H9 (cell line): ENCODE measurements at regions not wholly inside any gene's neighbourhood (a gene's known extent, or its start where the extent isn't known, plus 50 kb on each side); places are given as distances from the start of the nearest gene placed in this dataset.

Experiments
- DNase-seq: peaks from one replicate; pipeline ENCODE4 v3.0.0-alpha.2; 2017
- H2AFZ ChIP-seq: one replicate; pipeline ENCODE4 v1.6.1; 2013; ENCODE audit warnings: mild to moderate bottlenecking, low read length, control low read depth, moderate library complexity
- H2AK5ac ChIP-seq: 2 replicates; pipeline ENCODE4 v1.6.1; 2013; ENCODE audit warnings: low read length, control low read depth, mixed read lengths; ENCODE audit not compliant: insufficient read length
- H2BK120ac ChIP-seq: one replicate; pipeline ENCODE4 v1.6.1; 2013; ENCODE audit warnings: low read depth, mild to moderate bottlenecking, low read length, control low read depth, inconsistent platforms; ENCODE audit not compliant: poor library complexity, severe bottlenecking
- H2BK12ac ChIP-seq: 2 replicates; pipeline ENCODE4 v1.6.1; 2013; ENCODE audit warnings: low read length, control low read depth, mixed read lengths, low read depth; ENCODE audit not compliant: insufficient read length
- H2BK15ac ChIP-seq: 2 replicates; pipeline ENCODE4 v1.6.1; 2013; ENCODE audit warnings: low read depth, low read length, control low read depth
- H2BK20ac ChIP-seq: one replicate; pipeline ENCODE4 v1.6.1; 2013; ENCODE audit warnings: low read depth, mild to moderate bottlenecking, low read length, control low read depth, inconsistent platforms; ENCODE audit not compliant: poor library complexity, severe bottlenecking
- H2BK5ac ChIP-seq: 2 replicates; pipeline ENCODE4 v1.6.1; 2013; ENCODE audit warnings: low read length, control low read depth, mixed read lengths; ENCODE audit not compliant: insufficient read length
- H3K14ac ChIP-seq: 2 replicates; pipeline ENCODE4 v1.6.1; 2013; ENCODE audit warnings: low read length, control low read depth; ENCODE audit not compliant: insufficient read depth
- H3K18ac ChIP-seq: 2 replicates; pipeline ENCODE4 v1.6.1; 2013; ENCODE audit warnings: low read depth, mild to moderate bottlenecking, mixed read lengths, low read length, control low read depth; ENCODE audit not compliant: insufficient read length
- H3K23ac ChIP-seq: 2 replicates; pipeline ENCODE4 v1.6.1; 2013; ENCODE audit warnings: low read length, control low read depth, mixed read lengths, low read depth; ENCODE audit not compliant: insufficient read length
- H3K23me2 ChIP-seq: 2 replicates; pipeline ENCODE4 v1.6.1; 2013; ENCODE audit warnings: low read depth, mild to moderate bottlenecking, mixed read lengths, low read length, control low read depth; ENCODE audit not compliant: insufficient read length, poor library complexity, severe bottlenecking
- H3K27ac ChIP-seq: 2 replicates; pipeline ENCODE4 v1.5.1; 2013; ENCODE audit warnings: low read length, control low read depth, mixed read lengths, low read depth; ENCODE audit not compliant: insufficient read length
- H3K27me3 ChIP-seq: 2 replicates; pipeline ENCODE4 v1.6.1; 2013; ENCODE audit warnings: low read length, control low read depth, inconsistent platforms; ENCODE audit not compliant: insufficient read depth
- H3K4ac ChIP-seq: 2 replicates; pipeline ENCODE4 v1.6.1; 2013; ENCODE audit warnings: low read depth, mild to moderate bottlenecking, control low read depth, inconsistent platforms, low read length, moderate library complexity
- H3K4me1 ChIP-seq: 2 replicates; pipeline ENCODE4 v1.6.1; 2013; ENCODE audit warnings: low read length, control low read depth, inconsistent platforms; ENCODE audit not compliant: insufficient read depth
- H3K4me2 ChIP-seq: 2 replicates; pipeline ENCODE4 v1.6.1; 2013; ENCODE audit warnings: low read length, control low read depth, mixed read lengths; ENCODE audit not compliant: insufficient read length, insufficient read depth
- H3K56ac ChIP-seq: 2 replicates; pipeline ENCODE4 v1.6.1; 2013; ENCODE audit warnings: low read depth, mild to moderate bottlenecking, mixed read lengths, low read length, control low read depth; ENCODE audit not compliant: insufficient read length
- H3K79me1 ChIP-seq: 2 replicates; pipeline ENCODE4 v1.6.1; 2013; ENCODE audit warnings: low read depth, mild to moderate bottlenecking, moderate library complexity, low read length, control low read depth, inconsistent platforms; ENCODE audit not compliant: insufficient read depth, poor library complexity, severe bottlenecking
- H3K79me2 ChIP-seq: 2 replicates; pipeline ENCODE4 v1.6.1; 2013; ENCODE audit warnings: low read length, control low read depth, inconsistent platforms; ENCODE audit not compliant: insufficient read depth
- H3K9ac ChIP-seq: 2 replicates; pipeline ENCODE4 v1.6.1; 2013; ENCODE audit warnings: low read length, control low read depth, mixed read lengths; ENCODE audit not compliant: insufficient read length; ENCODE audit errors: extremely low read depth
- H3K9me3 ChIP-seq: one replicate; pipeline ENCODE4 v1.6.1; 2013; ENCODE audit warnings: low read depth, low read length, inconsistent platforms; ENCODE audit not compliant: control insufficient read depth
- H3T11ph ChIP-seq: one replicate; pipeline ENCODE4 v1.6.1; 2013; ENCODE audit warnings: mild to moderate bottlenecking, low read length, control low read depth, inconsistent platforms
- H4K20me1 ChIP-seq: one replicate; pipeline ENCODE4 v1.6.1; 2013; ENCODE audit not compliant: control insufficient read depth, insufficient read length, insufficient read depth
- H4K5ac ChIP-seq: 2 replicates; pipeline ENCODE4 v1.6.1; 2013; ENCODE audit warnings: low read depth, mild to moderate bottlenecking, mixed read lengths, low read length, control low read depth; ENCODE audit not compliant: insufficient read length
- H4K8ac ChIP-seq: replicated peaks from 2 replicates; pipeline ENCODE4 v1.6.1; 2013; ENCODE audit warnings: low read length, control low read depth, mixed read lengths, low read depth; ENCODE audit not compliant: insufficient read length
- H4K91ac ChIP-seq: 2 replicates; pipeline ENCODE4 v1.6.1; 2013; ENCODE audit warnings: low read depth, mild to moderate bottlenecking, moderate library complexity, mixed read lengths, low read length, control low read depth; ENCODE audit not compliant: insufficient read length
- H3K27ac Mint-ChIP-seq, 3 experiments: 2 replicates in 2 of 3; 3 replicates in 1 of 3; pipeline ENCODE4 v1.8.0; 2020 to 2021; ENCODE audit warnings: mixed read lengths in 3 of 3, mild to moderate bottlenecking in 1 of 3, moderate library complexity in 1 of 3
- H3K27me3 Mint-ChIP-seq: 2 replicates; pipeline ENCODE4 v1.8.0; 2021; ENCODE audit warnings: low read depth, mild to moderate bottlenecking, moderate library complexity, mixed read lengths
- H3K36me3 Mint-ChIP-seq, 3 experiments: 2 replicates in 2 of 3; 3 replicates in 1 of 3; pipeline ENCODE4 v1.8.0; 2020 to 2021; ENCODE audit warnings: low read depth in 3 of 3, mixed read lengths in 3 of 3; ENCODE audit not compliant: insufficient read depth in 1 of 3
- H3K4me1 Mint-ChIP-seq, 2 experiments: 2 replicates each; pipeline ENCODE4 v1.8.0; 2020; ENCODE audit warnings: mixed read lengths in 2 of 2
- H3K4me3 Mint-ChIP-seq, 2 experiments: 2 replicates in 1 of 2; 3 replicates in 1 of 2; pipeline ENCODE4 v1.8.0; 2020 to 2021; ENCODE audit warnings: mild to moderate bottlenecking in 2 of 2, mixed read lengths in 2 of 2, moderate library complexity in 1 of 2
- H3K9me3 Mint-ChIP-seq, 2 experiments: 2 replicates in 1 of 2; 3 replicates in 1 of 2; pipeline ENCODE4 v1.8.0; 2020; ENCODE audit warnings: mild to moderate bottlenecking in 2 of 2, mixed read lengths in 2 of 2, moderate library complexity in 1 of 2
- CTCF ChIP-seq: fragments of 200-600 bp; sonication (generic); conservative IDR thresholded peaks from 3 replicates; pipeline ENCODE4 v1.8.0; 2021; ENCODE audit warnings: antibody characterized with exemption, mild to moderate bottlenecking
- WGBS: extraction: QIAGEN DNeasy Blood & Tissue Kit; methylation state at CpG from one replicate; pipeline ENCODE4 v1.1.7; 2013; ENCODE audit warnings: missing lambda C conversion rate, low lambda C conversion rate, mixed read lengths; ENCODE audit not compliant: insufficient read length; ENCODE audit errors: extremely low coverage; 5-methylcytosine and 5-hydroxymethylcytosine counted together

- H2BK15ac ChIP-seq: no peak overlapping the region
Measured at GRCh38 chr21:8989261-8989711, 1532.1 kb upstream of the TPTE start.

More at GRCh38 chr21:8989261-8989711, 1532.1 kb upstream of the TPTE start:
- H2AFZ ChIP-seq: no peak overlapping the region
- H2BK120ac ChIP-seq: no peak overlapping the region
- no peak overlapping the region for H3K4me3 Mint-ChIP-seq
- H4K5ac ChIP-seq: no peak overlapping the region
- no peak overlapping the region for H3K27ac ChIP-seq
- peaks cover 39 to 54% (median 42%) of the 10 kb centered on the region in 3 experiments for H3K36me3 Mint-ChIP-seq
- no peak overlapping the region for H3K4ac ChIP-seq
- no peaks in the 10 kb centered on the region for H3K4me1 ChIP-seq
- no peak overlapping the region for H2BK12ac ChIP-seq
- no peak overlapping the region for H4K8ac ChIP-seq
- peaks cover 4% of the 10 kb centered on the region for H3K23me2 ChIP-seq
- peaks cover 59% of the 10 kb centered on the region for H3K9me3 ChIP-seq
- H4K20me1 ChIP-seq: no peaks in the 10 kb centered on the region
- no peak overlapping the region for H3K14ac ChIP-seq
- H2BK20ac ChIP-seq: no peak overlapping the region
- no peak overlapping the region for H3K23ac ChIP-seq
- H3K56ac ChIP-seq: no peak overlapping the region
- H3K27me3 Mint-ChIP-seq: peaks cover 11% of the 10 kb centered on the region
- H2BK5ac ChIP-seq: no peak overlapping the region
- no peaks in the 10 kb centered on the region for H3K4me1 Mint-ChIP-seq
- H3K27ac Mint-ChIP-seq: no peak overlapping the region
- TF ChIP-seq CTCF: no peak
- H4K91ac ChIP-seq: no peak overlapping the region
- H3K18ac ChIP-seq: no peak overlapping the region
- WGBS: no CpG with 5 or more reads among the region's 6 CpGs
- H3K27me3 ChIP-seq: no peaks in the 10 kb centered on the region
- no peaks in the 10 kb centered on the region for H3K79me1 ChIP-seq
- peaks cover 57 to 58% of the 10 kb centered on the region in 2 experiments for H3K9me3 Mint-ChIP-seq
- H2AK5ac ChIP-seq: no peak overlapping the region
- no peak overlapping the region for H3T11ph ChIP-seq
- H3K79me2 ChIP-seq: no peaks in the 10 kb centered on the region
- no peak overlapping the region for H3K4me2 ChIP-seq
- no peak overlapping the region for H3K9ac ChIP-seq
- no peak for DNase-seq
